ENCODE measurements at regions not wholly inside any gene's neighbourhood (a gene's known extent, or its start where the extent isn't known, plus 50 kb on each side); places are given as distances from the start of the nearest gene placed in this dataset.

DNA sequence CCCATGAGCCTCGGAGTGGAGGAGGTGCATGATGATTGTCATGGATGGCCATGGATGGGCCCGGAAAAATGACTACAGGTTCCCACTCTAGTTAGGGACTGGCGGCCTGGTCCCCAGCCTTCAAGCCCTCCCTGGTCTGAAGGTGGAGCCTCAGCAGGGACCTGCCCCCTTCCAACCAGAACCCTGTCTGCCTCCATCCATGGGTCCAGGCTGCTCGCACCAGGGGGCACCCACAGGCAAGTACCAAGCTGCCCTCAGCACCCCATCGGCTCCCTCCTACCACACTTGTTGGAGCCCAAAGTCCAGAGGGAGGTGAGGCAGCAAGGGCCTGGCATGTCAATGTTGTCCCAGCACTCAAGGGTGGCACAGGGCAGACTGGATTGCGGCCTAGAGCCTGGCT, 2468.6 kb downstream of the PCDH7 start:
- no peaks in the 10 kb centered on the region for H3K9me3 ChIP-seq (ENCODE audit: control insufficient read depth in 1 of 2, insufficient read depth in 1 of 2, low read depth in 1 of 2, low read length in 2 of 2)
- H4K20me1 ChIP-seq (ENCODE audit: insufficient read depth): no peaks in the 10 kb centered on the region
- no peaks in the 10 kb centered on the region for H3K79me2 ChIP-seq (ENCODE audit: insufficient read depth, low read length)
- no peaks in the 10 kb centered on the region for H3K9me2 ChIP-seq (ENCODE audit: insufficient read depth)
- no peak overlapping the region for H2AFZ ChIP-seq (ENCODE audit: low read depth, low read length, poor library complexity, severe bottlenecking)
- H3K4me1 ChIP-seq (ENCODE audit: control insufficient read depth in 1 of 2, insufficient read depth in 2 of 2, low read length in 2 of 2): no peaks in the 10 kb centered on the region
- H3K9ac ChIP-seq (ENCODE audit: low read length): no peak overlapping the region
- ChIA-PET CTCF (no interaction called here), POLR2A (no interaction called here), RAD21 (ENCODE audit: low non-redundant PET in 1 of 2, low total read pairs in 2 of 2, uncharacterized antibody in 2 of 2, unreplicated experiment in 2 of 2) (no interaction called here)
- TF ChIP-seq EZH2phosphoT487 (IDR thresholded peaks at IDR 0.05; ENCODE audit: borderline replicate concordance) (no peak), ELF1 (IDR thresholded peaks at IDR 0.05; ENCODE audit: borderline replicate concordance, low read depth) (no peak), CBX3 (IDR thresholded peaks at IDR 0.05; ENCODE audit: low read depth) (no peak)
- H3K27me3 ChIP-seq (ENCODE audit: insufficient read depth, low read length): no peaks in the 10 kb centered on the region
- H3K27ac ChIP-seq (ENCODE audit: low read depth, low read length): no peak overlapping the region
- no peaks in the 10 kb centered on the region for H3K36me3 ChIP-seq (ENCODE audit: control insufficient read depth in 1 of 2, insufficient read depth in 2 of 2, low read length in 2 of 2)
- no peak overlapping the region for H3K4me3 ChIP-seq (replicated peaks in 1 of 2; ENCODE audit: low read depth in 1 of 2, low read length in 2 of 2)
- H3K4me2 ChIP-seq (ENCODE audit: low read length): no peak overlapping the region
- ATAC-seq: no peak
- intact Hi-C loops (cut with micrococcal nuclease): no loop called here
- DNase-seq (ENCODE audit: low read depth, low spot score): no peak
- no TSS peak for BruUV-seq (replicated peaks)

GRCh38 chr4:33189169-33189568, 2469.0 kb downstream of the PCDH7 start:
- BruUV-seq (replicated peaks): no TSS peak
- Histone ChIP-seq H3K36me3 (ENCODE audit: control insufficient read depth in 1 of 2, insufficient read depth in 2 of 2, low read length in 2 of 2) (no peaks in the 10 kb centered on the region), H3K27me3 (ENCODE audit: insufficient read depth, low read length) (no peaks in the 10 kb centered on the region), H3K4me1 (ENCODE audit: control insufficient read depth in 1 of 2, insufficient read depth in 2 of 2, low read length in 2 of 2) (no peaks in the 10 kb centered on the region), H4K20me1 (ENCODE audit: insufficient read depth) (no peaks in the 10 kb centered on the region), H3K9me2 (ENCODE audit: insufficient read depth) (no peaks in the 10 kb centered on the region), H3K9ac (ENCODE audit: low read length) (no peak overlapping the region), H3K4me2 (ENCODE audit: low read length) (no peak overlapping the region), H3K27ac (ENCODE audit: low read depth, low read length) (no peak overlapping the region), H2AFZ (ENCODE audit: low read depth, low read length, poor library complexity, severe bottlenecking) (no peak overlapping the region), H3K9me3 (ENCODE audit: control insufficient read depth in 1 of 2, insufficient read depth in 1 of 2, low read depth in 1 of 2, low read length in 2 of 2) (no peaks in the 10 kb centered on the region), H3K79me2 (ENCODE audit: insufficient read depth, low read length) (no peaks in the 10 kb centered on the region), H3K4me3 (replicated peaks in 1 of 2; ENCODE audit: low read depth in 1 of 2, low read length in 2 of 2) (no peak overlapping the region)
- CTCF ChIA-PET: no interaction called here
- DNase-seq (ENCODE audit: low read depth, low spot score): no peak
- intact Hi-C loops (cut with micrococcal nuclease): no loop called here
- POLR2A ChIA-PET: no interaction called here
- ATAC-seq: no peak
- TF ChIP-seq CEBPB (IDR thresholded peaks at IDR 0.05; ENCODE audit: low read depth): no peak
- no peak for TF ChIP-seq FOSL1 (IDR thresholded peaks at IDR 0.05; ENCODE audit: low read depth)
- no peak for TF ChIP-seq ZBTB33 (IDR thresholded peaks at IDR 0.05; ENCODE audit: extremely low read depth, insufficient replicate concordance, low read length)
- TF ChIP-seq POLR2A (IDR thresholded peaks at IDR 0.05; ENCODE audit: borderline replicate concordance, extremely low read depth, insufficient read depth, insufficient read length): no peak
- no peak for TF ChIP-seq CTCF (IDR thresholded peaks at IDR 0.05 in 2 of 3, conservative IDR thresholded peaks at IDR 0.05 in 1 of 3; ENCODE audit: borderline replicate concordance in 1 of 3, insufficient read depth in 1 of 3, low read depth in 2 of 3, low read length in 2 of 3)
- RAD21 ChIA-PET (ENCODE audit: low non-redundant PET in 1 of 2, low total read pairs in 2 of 2, uncharacterized antibody in 2 of 2, unreplicated experiment in 2 of 2): no interaction called here

Measured in HCT116 (cell line).